Panc1 (cell line): ENCODE measurements at regions not wholly inside any gene's neighbourhood (a gene's known extent, or its start where the extent isn't known, plus 50 kb on each side); places are given as distances from the start of the nearest gene placed in this dataset.

ENCODE experiments used
- ATAC-seq: fragments of 200-7000 bp; cut with Tn5 transposase; 2 replicates; pipeline ENCODE4 v1.9.1; 2020; ENCODE audit warnings: mild to moderate bottlenecking, moderate library complexity
- BruUV-seq: library from RNA; stranded (reverse); fragments of 400-500 nt; replicated peaks from 2 replicates; lab custom pipeline; 2021; lab: Mats Ljungman, UMichigan
- CTCF ChIA-PET: fragments of 300-600 bp; sonication (Branson Sonifier 250); formaldehyde crosslinking; loops from one replicate; lab custom pipeline; 2022; ENCODE audit warnings: antibody characterized with exemption; lab: Charles Lee
- POLR2A ChIA-PET: fragments of 300-600 bp; sonication (Branson Sonifier 250); formaldehyde crosslinking; loops from one replicate; lab custom pipeline; 2022; ENCODE audit warnings: antibody characterized with exemption; lab: Charles Lee
- DNase-seq: peaks from one replicate; pipeline ENCODE4 v3.0.0-alpha.2; 2010; ENCODE audit warnings: low read depth, low spot score
- H3K27ac ChIP-seq: 2 replicates; pipeline ENCODE4 v1.5.1; 2011; ENCODE audit warnings: mild to moderate bottlenecking, low read length, inconsistent platforms
- H3K27me3 ChIP-seq: fragments of 200-500 bp; sonication (Bioruptor generic); 2 replicates; pipeline ENCODE4 v1.6.0; 2014; ENCODE audit warnings: low read length, inconsistent platforms; ENCODE audit not compliant: control insufficient read depth, insufficient read depth
- H3K36me3 ChIP-seq: fragments of 200-500 bp; sonication (Bioruptor generic); 2 replicates; pipeline ENCODE4 v1.5.1; 2014; ENCODE audit warnings: inconsistent platforms, mild to moderate bottlenecking, low read length, moderate library complexity; ENCODE audit not compliant: control insufficient read depth, insufficient read depth
- H3K4me1 ChIP-seq: 2 replicates; pipeline ENCODE4 v1.5.1; 2011; ENCODE audit warnings: inconsistent platforms, mild to moderate bottlenecking, low read length, moderate library complexity; ENCODE audit not compliant: control insufficient read depth, insufficient read depth
- H3K4me3 ChIP-seq, 2 experiments: 2 replicates each; pipeline ENCODE4 v1.5.1; 2011 to 2012; ENCODE audit warnings: low read depth in 2 of 2, low read length in 2 of 2, mild to moderate bottlenecking in 2 of 2, inconsistent platforms in 1 of 2, moderate library complexity in 1 of 2
- H3K9me3 ChIP-seq: fragments of 200-500 bp; sonication (Bioruptor generic); 2 replicates; pipeline ENCODE4 v1.5.1; 2014; ENCODE audit warnings: low read depth, mild to moderate bottlenecking, inconsistent platforms, low read length, moderate library complexity; ENCODE audit not compliant: control insufficient read depth, insufficient read depth
- CTCF ChIP-seq: fragments of 450-650 bp; IDR thresholded peaks from 2 replicates; pipeline ENCODE4 v1.5.1; 2017; ENCODE audit warnings: mild to moderate bottlenecking
- POLR2AphosphoS5 ChIP-seq: IDR thresholded peaks from 2 replicates; pipeline ENCODE4 v1.6.1; 2012; ENCODE audit warnings: mild to moderate bottlenecking, low read depth, low read length, moderate library complexity
- SIN3A ChIP-seq: IDR thresholded peaks from 2 replicates; pipeline ENCODE4 v1.6.1; 2012; ENCODE audit warnings: low read depth, mild to moderate bottlenecking, low read length, moderate library complexity, borderline replicate concordance; ENCODE audit not compliant: insufficient read depth
- TCF7L2 ChIP-seq: IDR thresholded peaks from 2 replicates; pipeline ENCODE4 v1.6.1; 2011; ENCODE audit warnings: mild to moderate bottlenecking, low read depth, low read length, inconsistent platforms
- in situ Hi-C: cut with HindIII; loops from 2 replicates; pipeline ENCODE4 v1.10.0; 2016; ENCODE audit warnings: low sequenced_read_pairs, low pct_unique_long_range_greater_than_20kb
- intact Hi-C: fragments of 100-400 bp; cut with micrococcal nuclease; formaldehyde crosslinking; loops from one replicate; pipeline ENCODE4 v1.10.0; 2022; ENCODE audit not compliant: unreplicated experiment
- TF ChIP-seq, protein P1 (sequence below), 2 experiments: IDR thresholded peaks; 2 replicates each; pipeline ENCODE4 v1.6.1; 2011 to 2012; ENCODE audit warnings: low read depth in 2 of 2, control low read depth in 1 of 2, low read length in 1 of 2, mild to moderate bottlenecking in 1 of 2, moderate library complexity in 1 of 2; ENCODE audit not compliant: insufficient read depth in 1 of 2

DNA sequence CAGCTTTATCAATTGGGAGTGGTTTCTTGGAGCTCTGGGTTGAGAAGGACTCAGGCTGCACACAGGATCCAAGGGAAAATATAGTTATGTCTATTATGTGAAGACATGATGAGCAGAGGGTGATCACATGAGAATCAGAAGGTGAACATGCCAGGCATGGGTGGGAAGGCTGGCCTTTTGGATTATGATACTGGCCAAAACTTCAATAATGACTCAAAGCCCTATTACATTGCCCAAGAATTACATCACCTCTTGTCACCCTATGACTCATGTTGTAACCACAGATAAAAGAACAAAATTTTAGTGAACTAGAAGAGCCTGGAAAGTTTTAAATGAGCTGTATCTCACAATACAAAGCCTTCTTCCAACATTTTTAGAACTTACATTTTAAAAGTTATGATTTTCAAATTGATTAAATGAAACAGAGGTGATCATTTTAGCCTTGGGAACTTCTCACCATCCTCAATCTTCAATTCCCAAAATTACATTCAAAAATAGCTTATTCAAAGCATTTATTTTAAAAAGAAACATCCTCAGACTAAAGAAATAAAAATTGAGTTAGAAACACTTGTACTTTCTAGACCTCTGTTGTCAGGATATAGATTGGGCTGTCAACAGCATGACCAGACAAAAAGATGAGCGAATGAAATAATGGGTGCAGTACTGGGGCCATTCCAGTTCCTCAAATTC lies 428.3 kb downstream of the MBD2 start:
- POLR2A ChIA-PET, result no interaction called here
- H3K4me3 ChIP-seq, result no peak overlapping the region
- ATAC-seq (no peak), DNase-seq (no peak)
- no peaks in the 10 kb centered on the region for H3K27me3 ChIP-seq
- H3K9me3 ChIP-seq, result no peaks in the 10 kb centered on the region
- H3K4me1 ChIP-seq, result no peaks in the 10 kb centered on the region
- H3K27ac ChIP-seq, result no peak overlapping the region
- no peaks in the 10 kb centered on the region for H3K36me3 ChIP-seq
- no TSS peak for BruUV-seq
- intact Hi-C loops, result no loop called here
- TF ChIP-seq, protein P1, sequence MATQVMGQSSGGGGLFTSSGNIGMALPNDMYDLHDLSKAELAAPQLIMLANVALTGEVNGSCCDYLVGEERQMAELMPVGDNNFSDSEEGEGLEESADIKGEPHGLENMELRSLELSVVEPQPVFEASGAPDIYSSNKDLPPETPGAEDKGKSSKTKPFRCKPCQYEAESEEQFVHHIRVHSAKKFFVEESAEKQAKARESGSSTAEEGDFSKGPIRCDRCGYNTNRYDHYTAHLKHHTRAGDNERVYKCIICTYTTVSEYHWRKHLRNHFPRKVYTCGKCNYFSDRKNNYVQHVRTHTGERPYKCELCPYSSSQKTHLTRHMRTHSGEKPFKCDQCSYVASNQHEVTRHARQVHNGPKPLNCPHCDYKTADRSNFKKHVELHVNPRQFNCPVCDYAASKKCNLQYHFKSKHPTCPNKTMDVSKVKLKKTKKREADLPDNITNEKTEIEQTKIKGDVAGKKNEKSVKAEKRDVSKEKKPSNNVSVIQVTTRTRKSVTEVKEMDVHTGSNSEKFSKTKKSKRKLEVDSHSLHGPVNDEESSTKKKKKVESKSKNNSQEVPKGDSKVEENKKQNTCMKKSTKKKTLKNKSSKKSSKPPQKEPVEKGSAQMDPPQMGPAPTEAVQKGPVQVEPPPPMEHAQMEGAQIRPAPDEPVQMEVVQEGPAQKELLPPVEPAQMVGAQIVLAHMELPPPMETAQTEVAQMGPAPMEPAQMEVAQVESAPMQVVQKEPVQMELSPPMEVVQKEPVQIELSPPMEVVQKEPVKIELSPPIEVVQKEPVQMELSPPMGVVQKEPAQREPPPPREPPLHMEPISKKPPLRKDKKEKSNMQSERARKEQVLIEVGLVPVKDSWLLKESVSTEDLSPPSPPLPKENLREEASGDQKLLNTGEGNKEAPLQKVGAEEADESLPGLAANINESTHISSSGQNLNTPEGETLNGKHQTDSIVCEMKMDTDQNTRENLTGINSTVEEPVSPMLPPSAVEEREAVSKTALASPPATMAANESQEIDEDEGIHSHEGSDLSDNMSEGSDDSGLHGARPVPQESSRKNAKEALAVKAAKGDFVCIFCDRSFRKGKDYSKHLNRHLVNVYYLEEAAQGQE (IDR thresholded peaks at IDR 0.05; ENCODE audit: insufficient read depth in 1 of 2, low read depth in 2 of 2, low read length in 1 of 2), result no peak
- TF ChIP-seq CTCF (no peak), SIN3A (no peak), TCF7L2 (no peak), POLR2AphosphoS5 (no peak)
- CTCF ChIA-PET, result no interaction called here
- in situ Hi-C loops, result no loop called here

GRCh38 chr18:53795610-53796009 lies 428.9 kb downstream of the MBD2 start:
- no peak overlapping the region for H3K27ac ChIP-seq
- CTCF ChIA-PET, result no interaction called here
- H3K4me3 ChIP-seq, result no peak overlapping the region
- no peak for ATAC-seq
- TF ChIP-seq SIN3A (no peak), CTCF (no peak), POLR2AphosphoS5 (no peak), TCF7L2 (no peak)
- TF ChIP-seq, protein P1 (IDR thresholded peaks at IDR 0.05; ENCODE audit: insufficient read depth in 1 of 2, low read depth in 2 of 2, low read length in 1 of 2), result no peak
- POLR2A ChIA-PET, result no interaction called here
- no peak for DNase-seq
- no peaks in the 10 kb centered on the region for H3K27me3 ChIP-seq
- no peaks in the 10 kb centered on the region for H3K36me3 ChIP-seq
- intact Hi-C loops, result no loop called here
- no peaks in the 10 kb centered on the region for H3K4me1 ChIP-seq
- no TSS peak for BruUV-seq
- no peaks in the 10 kb centered on the region for H3K9me3 ChIP-seq
- in situ Hi-C loops, result no loop called here
